Activated effector memory CD4-positive, alpha-beta T cell treated with Interleukin-2 at 50 U/mL for 16 hours (primary cell): ENCODE measurements at regions not wholly inside any gene's neighbourhood (a gene's known extent, or its start where the extent isn't known, plus 50 kb on each side); places are given as distances from the start of the nearest gene placed in this dataset.
"Not testable (repeated sequence)": the region's sequence is repeated elsewhere in the genome, so short reads cannot be mapped to it uniquely, and the experiment has no call there.

Experiments
- DNase-seq: peaks from one replicate; pipeline ENCODE4 v3.0.0-alpha.2; 2020

DNA sequence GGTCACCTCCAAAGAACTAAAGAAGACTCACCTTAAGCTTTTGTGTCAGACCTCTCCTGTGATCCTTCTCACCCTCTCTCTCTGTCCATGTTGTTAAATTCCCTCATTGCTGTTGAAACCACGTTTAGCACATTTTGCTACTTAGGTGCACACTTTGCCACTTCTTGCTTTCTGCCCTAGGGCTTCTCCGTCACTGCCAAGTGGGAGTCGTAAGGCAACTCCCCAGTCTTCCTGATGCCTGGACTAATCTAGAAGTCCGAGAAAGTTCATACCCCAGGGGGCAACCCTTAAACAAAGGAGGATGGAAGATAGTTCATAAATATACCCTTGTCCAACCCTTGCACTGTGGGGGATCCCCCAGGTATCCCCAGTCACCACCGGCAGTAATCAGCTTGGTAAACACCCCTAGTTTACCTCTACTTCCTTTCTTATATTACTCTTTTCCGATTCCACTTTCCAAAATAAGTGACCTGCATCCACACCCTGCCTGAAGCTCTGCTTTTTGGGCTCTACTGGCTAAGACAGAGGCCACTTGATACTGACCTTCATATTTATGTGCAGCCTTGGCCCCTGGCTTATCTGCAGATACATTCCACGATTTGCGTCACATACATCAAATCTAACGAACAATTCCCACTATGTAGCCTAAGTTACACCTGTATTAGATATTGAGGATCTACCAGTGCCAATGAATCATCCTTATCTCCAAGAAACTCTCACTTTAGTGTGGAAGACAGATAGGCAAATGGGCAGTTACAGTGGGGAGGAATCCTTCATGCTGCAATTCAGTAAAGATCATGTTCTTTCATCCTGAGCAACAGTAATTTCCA is 776.2 kb downstream of the RNF144A start:
- DNase-seq, result no peak

DNA sequence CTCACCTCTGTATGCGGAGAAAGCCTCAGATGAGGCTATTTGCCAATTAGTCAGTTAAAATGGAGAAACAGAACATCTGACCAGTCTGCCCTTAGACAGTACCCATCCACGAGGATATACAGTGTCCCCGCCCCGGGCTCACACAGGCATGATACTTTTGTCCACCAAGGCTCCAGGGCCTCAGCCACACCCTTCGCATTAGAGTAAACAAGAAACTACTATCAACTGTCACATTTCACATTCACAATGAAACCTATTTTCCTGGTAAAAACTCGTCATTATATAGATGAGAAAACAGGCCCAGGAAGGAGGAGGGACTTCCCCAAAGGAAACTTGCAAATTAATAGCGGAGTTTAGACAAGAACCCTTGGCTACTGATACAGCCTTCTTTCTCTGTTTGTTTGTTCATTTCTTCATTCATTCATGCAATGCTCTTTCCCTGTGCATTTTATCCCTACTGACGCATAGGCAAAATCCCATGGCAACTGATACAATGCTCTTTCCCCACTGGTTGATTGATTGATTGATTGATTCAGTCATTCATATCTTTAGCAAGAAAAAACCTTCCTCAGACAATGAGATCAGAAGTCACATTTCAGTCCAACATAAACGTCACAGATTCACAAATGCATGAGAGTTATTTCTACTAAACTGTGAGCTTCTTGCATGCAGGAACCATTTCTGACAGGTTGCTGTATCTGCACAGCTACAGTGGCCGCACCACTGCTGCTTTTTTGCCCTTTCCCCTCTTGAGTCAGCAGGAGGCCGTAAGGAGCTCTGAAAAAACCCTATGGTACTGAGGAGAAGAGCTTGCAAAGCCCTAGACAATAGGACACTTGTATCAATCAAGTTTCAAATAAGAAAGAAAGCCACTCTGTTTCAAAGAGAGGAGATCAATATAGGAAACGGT is 777.1 kb downstream of the RNF144A start:
- no peak for DNase-seq

DNA sequence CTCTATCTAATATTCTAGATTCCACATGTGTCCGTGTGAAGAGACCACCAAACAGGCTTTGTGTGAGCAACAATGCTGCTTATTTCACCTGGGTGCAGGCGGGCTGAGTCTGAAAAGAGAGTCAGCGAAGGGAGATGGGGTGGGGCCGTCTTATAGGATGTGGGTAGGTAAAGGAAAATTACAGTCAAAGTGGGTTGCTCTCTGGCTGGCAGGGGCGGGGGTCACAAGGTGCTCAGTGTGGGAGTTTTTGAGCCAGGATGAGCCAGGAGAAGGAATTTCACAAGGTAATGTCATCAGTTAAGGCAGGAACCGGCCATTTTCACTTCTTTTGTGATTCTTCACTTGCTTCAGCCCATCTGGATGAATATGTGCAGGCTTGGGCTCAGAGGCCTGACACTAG is 779.3 kb downstream of the RNF144A start:
- DNase-seq, result not testable (repeated sequence)

DNA sequence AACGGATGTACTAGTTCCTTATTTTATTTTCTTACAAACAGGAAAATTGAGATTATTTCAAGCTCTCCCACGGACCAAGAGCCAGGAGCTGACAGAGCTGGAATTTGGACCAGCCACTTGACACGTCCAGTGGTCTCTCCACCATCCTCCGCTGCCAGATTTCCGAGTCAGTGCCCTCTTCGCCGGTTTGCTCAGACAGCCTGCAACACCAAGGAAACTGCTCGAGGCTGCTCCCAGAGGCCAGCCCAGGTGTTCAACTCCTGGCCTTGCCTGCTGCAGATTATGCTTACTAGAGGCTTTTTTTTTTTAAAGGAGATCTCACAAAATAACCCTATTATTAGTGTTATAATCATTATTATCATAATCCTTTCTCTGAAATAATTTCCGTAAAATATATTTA is 779.8 kb downstream of the RNF144A start:
- DNase-seq, result no peak

DNA sequence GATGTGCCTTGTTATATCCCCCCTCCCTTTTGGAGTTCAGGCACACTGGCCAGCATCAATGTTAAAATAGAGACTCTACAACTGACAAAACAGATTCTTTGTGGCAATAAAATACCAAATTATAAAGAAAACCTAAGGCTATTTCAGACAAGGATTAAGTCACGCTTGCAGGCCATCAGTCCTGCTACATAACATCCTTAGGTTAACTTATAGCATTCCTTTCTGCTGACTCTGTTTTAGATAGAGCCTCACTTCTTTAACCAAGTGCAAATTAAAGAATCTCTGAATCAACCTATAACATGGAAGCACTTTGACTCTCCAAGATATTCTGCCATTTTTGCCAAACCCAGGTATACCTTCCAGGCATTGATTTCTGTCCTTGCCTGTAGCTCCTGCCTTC is 784.6 kb downstream of the RNF144A start:
- DNase-seq, result no peak

DNA sequence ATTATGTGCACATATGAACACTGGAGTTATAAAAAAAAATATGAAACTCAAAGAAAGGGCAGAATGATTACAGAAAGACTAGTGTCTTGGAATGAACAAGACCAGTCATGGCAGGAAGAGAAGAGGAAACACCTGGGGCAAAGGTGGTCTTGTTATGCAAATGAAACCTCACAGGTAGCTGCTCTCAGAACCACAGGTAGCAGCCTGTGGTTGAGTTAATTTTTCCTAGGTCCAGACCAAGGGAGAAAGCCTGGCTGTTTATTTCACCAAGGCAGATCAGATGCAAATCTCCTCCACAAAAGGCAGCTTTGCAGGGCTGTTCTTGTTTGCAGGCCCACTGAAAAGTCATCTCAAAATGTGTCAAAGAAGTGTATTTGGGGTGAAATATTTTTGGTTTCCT is 785.8 kb downstream of the RNF144A start:
- no peak for DNase-seq

DNA sequence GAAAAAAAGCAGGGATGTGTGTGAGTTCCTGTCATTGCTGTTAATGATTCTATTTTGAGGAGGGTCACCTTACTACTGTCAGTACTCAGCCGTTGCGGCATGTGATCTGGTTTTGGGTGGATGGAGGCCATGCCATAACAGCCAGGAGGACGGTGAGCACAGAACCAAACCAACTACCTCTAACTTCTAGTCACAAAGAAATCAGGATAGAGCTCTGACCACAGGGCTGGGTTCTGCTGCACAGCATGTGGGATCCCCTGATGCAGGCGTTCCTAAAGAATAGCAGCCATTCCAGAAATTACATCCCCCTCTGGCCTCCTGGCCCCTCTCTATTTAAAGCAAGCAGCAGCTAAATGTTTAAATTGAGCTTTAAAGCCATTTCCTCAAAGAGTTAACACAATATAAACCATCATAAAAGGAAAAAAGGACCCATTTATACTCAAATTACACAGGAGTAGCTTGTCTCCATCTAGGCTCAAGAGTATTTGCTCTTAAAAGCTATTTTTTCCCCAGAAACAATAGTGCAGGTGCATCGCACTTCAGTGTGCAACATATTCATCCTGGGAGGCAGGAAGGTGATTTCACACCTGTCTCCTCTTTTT is 786.4 kb downstream of the RNF144A start:
- no peak for DNase-seq

DNA sequence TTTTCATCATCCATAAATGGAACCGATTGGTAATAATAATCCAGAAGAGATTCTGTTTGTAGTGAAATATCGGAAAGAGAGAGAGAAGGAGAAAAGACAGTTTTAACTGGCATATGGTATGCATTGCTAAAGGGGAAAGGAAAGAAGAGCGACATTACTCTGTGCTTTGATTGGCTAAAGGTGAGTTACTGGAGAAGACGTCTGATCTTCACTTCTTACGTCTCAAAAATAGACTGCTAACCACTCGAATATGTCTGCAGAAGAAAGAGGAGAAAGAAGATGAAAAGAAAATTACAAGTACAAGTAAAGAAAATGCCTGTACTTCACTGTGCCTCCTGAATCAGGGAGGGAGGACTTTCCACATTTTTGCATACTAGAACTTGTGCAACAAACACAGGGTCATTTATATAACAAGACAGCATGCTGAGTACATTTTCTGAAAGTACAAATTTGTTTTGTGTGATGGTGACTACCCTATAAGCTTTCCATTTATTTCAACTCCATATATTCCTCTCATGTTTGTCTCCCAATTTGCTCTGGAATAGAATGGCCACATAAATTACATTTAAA is 787.2 kb downstream of the RNF144A start:
- DNase-seq, result no peak

DNA sequence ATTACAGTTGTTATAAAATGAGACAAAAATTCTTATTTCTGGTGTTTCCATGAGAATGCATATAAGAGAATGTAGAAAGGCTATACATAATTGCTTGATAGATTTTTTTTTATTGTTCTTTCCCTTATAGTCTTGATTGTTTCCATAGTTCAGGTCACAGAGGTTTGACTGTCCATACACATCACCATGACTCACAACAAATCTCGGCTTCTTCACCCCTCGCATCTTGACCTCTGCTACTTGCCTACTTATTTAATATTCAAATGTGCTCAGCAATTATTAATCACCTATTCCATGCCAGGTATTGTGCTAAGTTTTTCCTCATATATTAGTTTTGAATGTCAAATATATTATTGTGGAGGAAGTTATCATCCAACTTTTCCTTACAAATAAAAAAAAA is 789.6 kb downstream of the RNF144A start:
- no peak for DNase-seq

DNA sequence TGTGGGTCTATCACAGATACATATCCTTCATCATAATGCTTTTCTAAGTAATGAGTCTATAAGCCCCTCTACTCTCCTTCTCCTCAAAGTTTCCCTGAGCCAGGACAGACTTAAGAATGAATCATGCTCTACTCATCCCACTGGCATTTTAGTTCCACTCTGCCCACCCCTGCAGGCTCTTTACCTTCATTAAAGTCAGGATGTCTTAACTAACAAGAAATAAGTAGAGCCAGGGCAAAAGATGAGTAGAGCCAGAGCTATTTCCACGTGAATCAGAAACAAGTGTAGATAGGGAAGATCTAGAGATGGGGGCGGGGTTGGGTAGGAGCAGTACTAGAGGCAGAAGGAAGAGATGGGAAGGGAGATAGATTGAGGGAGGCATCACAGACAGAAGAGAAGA is 790.5 kb downstream of the RNF144A start:
- DNase-seq, result no peak

DNA sequence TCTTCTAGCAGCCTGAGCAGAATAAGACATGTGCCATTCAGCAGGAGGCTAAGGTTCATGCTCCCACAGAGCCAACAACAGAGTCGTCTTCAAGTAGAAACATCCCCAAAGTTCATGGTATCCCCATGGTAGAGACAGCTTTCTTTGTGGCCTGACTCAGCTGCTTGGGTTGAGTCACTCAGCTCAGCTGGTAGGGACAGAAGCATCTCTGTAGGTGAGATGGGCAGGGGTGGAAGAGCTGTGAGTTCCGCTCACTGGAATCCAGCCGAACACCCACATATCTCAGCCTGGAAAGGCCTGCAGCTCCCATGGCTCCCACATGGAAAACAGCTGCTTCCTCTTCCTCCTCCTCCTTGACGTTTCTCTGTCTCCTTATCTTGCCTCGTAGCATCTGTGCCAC is 792.7 kb downstream of the RNF144A start:
- no peak for DNase-seq

DNA sequence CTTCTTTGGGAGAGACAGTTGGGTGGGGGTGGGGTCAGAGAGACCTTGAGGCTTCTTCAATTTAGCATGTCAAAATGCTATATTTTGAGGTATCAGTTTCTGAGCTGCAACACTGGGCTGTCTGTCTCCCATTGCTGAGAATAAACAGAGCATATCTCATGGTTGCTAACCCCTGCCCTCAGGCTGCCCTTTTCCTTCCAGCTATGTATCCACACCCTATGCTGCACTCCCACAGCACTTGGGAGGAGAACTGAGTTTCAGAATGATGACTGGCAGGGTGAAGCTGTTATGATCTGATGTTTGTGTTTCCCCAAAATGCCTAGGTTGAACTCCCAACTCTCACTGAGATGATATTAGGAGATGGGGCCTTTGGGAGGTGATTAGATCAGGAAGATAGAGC is 794.0 kb downstream of the RNF144A start:
- no peak for DNase-seq

DNA sequence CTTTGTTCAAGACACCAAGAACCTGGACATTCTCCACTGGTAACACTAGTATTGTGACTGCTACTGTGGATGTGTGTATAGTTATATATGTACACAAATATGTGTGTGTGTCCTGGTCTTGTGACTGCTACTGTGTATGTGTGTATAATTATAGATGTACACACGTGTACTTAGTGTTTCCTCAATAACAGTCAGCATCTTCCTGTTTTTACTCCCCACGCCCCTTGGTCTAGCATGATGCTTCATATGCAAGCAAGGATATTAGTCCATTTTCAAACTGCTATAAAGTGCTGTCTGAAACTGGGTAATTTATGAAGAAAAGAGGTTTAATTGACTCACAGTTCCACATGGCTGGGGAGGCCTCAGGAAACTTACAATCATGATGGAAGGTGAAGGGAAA is 802.7 kb downstream of the RNF144A start:
- no peak for DNase-seq

DNA sequence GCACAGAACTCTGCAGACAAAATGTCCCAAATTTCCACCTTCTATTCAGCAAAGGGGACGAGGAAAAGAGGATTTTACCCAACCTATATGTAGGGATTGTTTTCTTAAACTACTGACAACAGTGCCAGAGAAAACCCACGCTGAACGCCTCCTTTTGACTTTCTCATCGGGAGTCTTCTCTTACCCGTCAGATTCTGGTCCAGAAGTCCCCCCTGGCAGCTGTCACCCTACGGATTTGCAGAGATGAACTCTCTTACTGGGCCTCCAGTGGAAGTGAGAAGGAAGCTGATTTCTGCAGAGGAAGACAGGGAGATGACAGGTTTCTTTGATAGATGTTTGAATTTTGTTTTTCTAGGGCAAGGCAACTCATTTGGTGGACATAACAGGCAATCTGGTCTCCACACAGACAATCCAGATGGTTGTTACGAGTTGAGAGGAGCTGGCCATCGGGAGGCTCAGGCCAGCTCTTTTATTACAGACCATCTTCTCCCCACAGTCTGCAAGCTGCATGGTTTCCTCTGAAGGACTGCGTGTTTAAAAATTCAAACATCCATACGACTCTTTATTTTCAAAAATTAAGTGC is 804.3 kb downstream of the RNF144A start:
- no peak for DNase-seq

DNA sequence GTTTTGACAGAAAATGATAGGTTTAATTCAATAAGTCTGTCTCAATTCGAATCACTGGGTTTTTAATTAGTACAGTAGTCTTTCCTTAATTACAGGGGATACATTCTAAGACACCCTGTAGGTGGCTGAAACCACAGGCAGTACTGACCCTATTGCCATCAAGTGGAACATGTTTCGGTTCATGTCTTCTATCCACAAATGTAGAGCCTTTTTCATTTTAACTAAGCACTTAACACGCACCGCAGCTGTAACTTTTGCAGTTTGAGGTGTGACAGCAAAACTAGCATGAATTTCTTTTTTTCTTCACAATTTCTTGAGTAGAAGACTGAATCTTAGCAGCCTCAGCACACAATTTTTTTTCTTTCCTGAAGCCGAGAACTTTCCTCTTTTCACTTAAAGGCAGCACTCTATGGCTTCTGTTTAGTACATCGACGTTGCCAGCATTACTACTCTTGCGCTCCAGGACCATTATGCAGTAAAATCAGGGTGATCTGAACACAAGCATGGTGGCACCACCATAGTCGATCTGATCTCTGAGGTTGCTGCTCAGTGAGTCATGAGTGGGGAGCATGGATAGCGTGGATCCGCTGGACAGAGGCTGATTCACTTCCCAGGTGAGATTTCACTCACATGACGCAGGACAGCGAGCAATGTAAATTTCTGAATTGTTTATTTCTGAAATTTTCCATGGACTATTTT is 805.1 kb downstream of the RNF144A start:
- no peak for DNase-seq

DNA sequence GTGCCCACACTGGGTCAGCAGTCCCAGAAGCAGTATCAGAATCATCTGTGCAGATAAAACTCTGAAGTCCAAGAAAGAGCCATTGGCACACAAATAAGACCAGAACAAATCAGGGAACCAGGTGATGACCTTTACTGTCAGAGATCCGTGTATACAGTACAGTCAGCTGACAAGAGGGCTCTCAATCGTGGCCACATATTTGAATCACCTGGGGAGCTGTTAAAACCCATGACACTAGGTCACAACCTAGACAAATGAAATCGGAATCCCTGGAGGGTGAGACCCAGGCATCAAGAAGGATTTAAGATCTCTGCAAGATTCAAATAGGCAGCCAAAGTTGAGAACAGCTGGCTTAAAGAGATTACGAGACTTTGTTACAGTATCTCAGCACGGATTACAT is 807.1 kb downstream of the RNF144A start:
- DNase-seq, result no peak

DNA sequence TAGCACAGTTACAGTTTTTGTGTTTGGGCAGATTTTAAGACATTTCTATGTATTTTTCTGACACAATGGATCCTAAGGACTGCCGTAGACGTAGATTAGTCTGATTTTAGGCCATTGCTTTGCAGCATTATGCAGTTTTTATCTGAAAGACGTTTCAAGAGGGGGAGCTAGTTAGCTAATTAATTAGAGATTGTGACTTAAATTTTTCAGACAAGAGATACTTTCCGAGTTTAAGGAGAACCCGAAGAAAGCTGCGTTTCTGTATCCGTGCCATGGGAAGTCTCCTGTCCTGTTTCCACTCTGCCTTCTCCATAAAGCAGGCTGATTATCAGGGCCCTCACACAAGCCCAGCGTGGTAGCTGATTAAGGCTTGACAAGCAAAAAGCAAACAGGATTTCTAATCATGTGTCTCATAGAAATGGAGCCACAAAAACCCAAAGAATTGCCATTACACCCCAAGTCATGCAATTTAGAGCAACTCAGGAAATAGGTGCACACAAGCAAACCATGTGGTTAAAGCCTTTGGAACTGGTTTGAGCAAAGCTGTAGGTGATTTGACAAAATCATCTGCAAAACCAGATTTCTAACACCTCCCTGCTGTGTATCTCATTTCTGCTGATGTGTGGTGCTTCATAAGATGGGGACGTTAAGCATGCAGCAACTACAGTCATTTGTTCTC is 808.1 kb downstream of the RNF144A start:
- no peak for DNase-seq

DNA sequence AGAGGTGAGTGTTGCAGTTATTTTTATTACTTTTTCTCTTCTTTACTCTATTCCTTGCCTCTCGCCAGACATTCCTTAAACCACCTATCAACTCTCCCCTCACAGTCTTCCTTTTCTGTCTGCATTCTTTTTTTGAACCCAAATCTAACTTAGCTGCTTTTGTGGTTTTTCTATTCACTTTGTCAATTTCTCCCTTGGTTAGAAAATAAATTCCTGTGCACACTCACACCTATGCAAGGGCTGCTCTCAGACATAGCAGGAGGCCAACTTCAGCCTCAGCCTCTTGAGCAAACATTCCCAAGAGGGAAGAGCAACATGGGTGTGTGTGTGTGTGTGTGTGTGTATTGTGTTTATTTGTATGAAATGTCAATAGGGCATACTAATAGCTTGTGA is 808.6 kb downstream of the RNF144A start:
- no peak for DNase-seq

DNA sequence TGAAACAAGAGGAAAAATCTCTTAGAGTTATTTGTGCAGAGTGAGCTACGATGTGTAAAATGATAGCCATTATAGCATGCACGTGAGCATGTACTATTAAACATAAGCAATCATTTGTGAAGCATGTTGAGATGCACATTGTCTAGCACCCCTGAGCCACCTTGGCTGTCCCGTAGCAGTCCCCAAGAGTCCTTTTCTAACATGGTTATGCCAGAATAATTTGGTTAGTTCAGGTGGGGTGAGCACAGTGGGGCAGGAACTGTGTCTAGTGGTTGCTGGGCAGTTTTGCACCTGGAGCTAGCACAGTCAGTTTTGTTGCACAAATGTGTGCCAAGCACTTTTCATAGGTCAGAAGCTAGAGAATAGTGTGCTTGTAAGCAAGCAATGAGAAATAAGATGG is 809.8 kb downstream of the RNF144A start:
- no peak for DNase-seq

DNA sequence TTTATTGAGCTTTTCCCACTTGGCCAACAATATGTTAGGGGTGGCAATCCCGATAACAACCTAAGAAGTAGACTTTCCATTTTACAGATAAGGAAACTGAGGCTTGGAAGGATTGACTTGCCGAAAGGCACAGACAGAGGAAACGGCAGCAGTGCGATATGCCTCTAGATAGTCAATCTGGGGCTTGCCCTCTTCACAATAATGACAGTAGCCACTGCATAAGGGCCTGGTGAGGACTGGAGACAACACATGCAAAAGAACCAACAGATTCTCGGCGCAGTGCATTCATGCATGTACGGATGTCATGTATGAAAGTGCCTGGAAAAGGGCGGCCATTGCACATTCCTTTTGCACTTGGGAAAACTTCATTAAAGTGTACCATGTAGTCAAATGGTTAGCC is 811.2 kb downstream of the RNF144A start:
- DNase-seq, result no peak

DNA sequence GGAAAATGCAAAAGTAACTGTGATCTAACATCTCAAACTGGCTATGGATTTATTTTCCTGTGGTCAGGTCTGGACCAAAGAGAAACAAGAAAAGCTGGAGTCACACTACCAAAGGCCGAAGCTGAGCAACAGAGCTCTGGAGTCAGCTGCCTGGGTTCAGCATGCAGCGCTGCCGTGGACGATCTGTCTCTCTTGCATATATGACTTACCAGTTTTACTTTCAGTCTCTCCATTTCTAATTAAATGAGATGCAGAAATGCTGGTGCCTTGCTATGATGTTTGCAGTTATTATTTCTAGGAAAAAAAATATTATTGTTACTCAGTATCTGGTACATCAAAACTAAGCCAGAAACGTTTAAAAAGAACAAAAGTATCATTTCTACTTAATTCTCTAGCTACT is 813.2 kb downstream of the RNF144A start:
- DNase-seq, result no peak

DNA sequence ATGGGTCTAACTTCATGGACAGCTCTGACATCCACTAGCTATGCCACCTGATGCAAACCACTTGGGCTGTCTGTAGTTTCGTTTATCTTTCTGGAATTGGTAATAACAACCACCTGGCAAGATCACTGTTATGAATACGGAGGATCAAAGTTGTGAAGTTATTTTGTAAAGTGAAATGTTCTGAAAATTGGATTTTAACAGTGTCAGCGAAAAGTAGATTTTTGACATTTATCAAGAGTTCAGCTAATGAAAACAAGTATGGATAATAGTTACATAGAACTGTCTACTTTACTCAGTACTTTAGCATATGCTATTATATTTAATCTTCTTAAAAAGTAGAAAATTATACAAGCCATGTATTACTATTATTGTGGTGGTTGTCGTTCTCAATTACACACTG is 813.8 kb downstream of the RNF144A start:
- no peak for DNase-seq
